Endothelial cell of umbilical vein (primary cell): ENCODE measurements at regions not wholly inside any gene's neighbourhood (a gene's known extent, or its start where the extent isn't known, plus 50 kb on each side); places are given as distances from the start of the nearest gene placed in this dataset.

Source experiments
- BruUV-seq: library from RNA; stranded (reverse); fragments of 400-500 nt; replicated peaks from 2 replicates; lab custom pipeline; 2021; lab: Mats Ljungman, UMichigan
- CTCF ChIA-PET: fragments of 300-600, 350-600 bp; sonication (Branson Sonifier 250); formaldehyde crosslinking; loops from one replicate; lab custom pipeline; 2021; ENCODE audit warnings: antibody characterized with exemption, inconsistent platforms; lab: Charles Lee
- POLR2A ChIA-PET: fragments of 300-600, 350-600 bp; sonication (Branson Sonifier 250); formaldehyde crosslinking; loops from one replicate; lab custom pipeline; 2021; ENCODE audit warnings: antibody characterized with exemption, inconsistent platforms; lab: Charles Lee
- DNase-seq: peaks from one replicate; pipeline ENCODE4 v3.0.0-alpha.2; 2011; ENCODE audit warnings: low read depth, low spot score
- FAIRE-seq: peaks from 2 replicates; lab custom pipeline; 2011; peaks lifted over from hg19 to GRCh38; lab: Jason Lieb, UNC
- H2AFZ ChIP-seq: 2 replicates; pipeline ENCODE4 v1.6.0; 2012; ENCODE audit warnings: low read depth, low read length, control low read depth, inconsistent platforms
- H3K27ac ChIP-seq: 2 replicates; pipeline ENCODE4 v1.5.1; 2011; ENCODE audit warnings: low read depth, mild to moderate bottlenecking, control low read depth, low read length, moderate library complexity; ENCODE audit not compliant: insufficient read depth
- H3K27me3 ChIP-seq, 2 experiments: 2 replicates each; pipeline versions ENCODE4 v1.6.0 to v1.6.1; 2011; ENCODE audit warnings: low read length in 2 of 2, mixed read lengths in 1 of 2; ENCODE audit not compliant: control insufficient read depth in 2 of 2, insufficient read depth in 2 of 2
- H3K36me3 ChIP-seq, 2 experiments: 2 replicates in 1 of 2; 3 replicates in 1 of 2; pipeline ENCODE4 v1.5.1; 2011; ENCODE audit warnings: low read length in 2 of 2, mild to moderate bottlenecking in 1 of 2, moderate library complexity in 1 of 2; ENCODE audit not compliant: control insufficient read depth in 2 of 2, insufficient read depth in 2 of 2; ENCODE audit errors: extremely low read depth in 1 of 2
- H3K4me1 ChIP-seq: 3 replicates; pipeline ENCODE4 v1.5.1; 2011; ENCODE audit warnings: mild to moderate bottlenecking, low read length; ENCODE audit not compliant: control insufficient read depth, insufficient read depth; ENCODE audit errors: extremely low read depth
- H3K4me2 ChIP-seq: 2 replicates; pipeline ENCODE4 v1.6.1; 2011; ENCODE audit warnings: low read length, control low read depth, mixed read lengths; ENCODE audit not compliant: insufficient read depth
- H3K4me3 ChIP-seq, 3 experiments: fragments of 200-600 bp in 1 of 3; sonication (generic), shearing (Covaris generic) in 1 of 3; replicated peaks in 1 of 3; 2 replicates each; pipeline ENCODE4 v1.5.1; 2011 to 2016; ENCODE audit warnings: control low read depth in 3 of 3, low read length in 3 of 3, mild to moderate bottlenecking in 2 of 3, inconsistent platforms in 1 of 3, low read depth in 1 of 3, moderate library complexity in 1 of 3; ENCODE audit not compliant: insufficient read depth in 1 of 3
- H3K79me2 ChIP-seq: 2 replicates; pipeline ENCODE4 v1.6.0; 2012; ENCODE audit warnings: low read length, inconsistent platforms; ENCODE audit not compliant: control insufficient read depth, insufficient read depth
- H3K9ac ChIP-seq: replicated peaks from 2 replicates; pipeline ENCODE3; 2011; ENCODE audit warnings: low read length, control low read depth; ENCODE audit not compliant: insufficient read depth; ENCODE audit errors: extremely low read depth
- H3K9me1 ChIP-seq: replicated peaks from 3 replicates; pipeline ENCODE4 v1.6.0; 2011; ENCODE audit warnings: mild to moderate bottlenecking, low read length; ENCODE audit not compliant: control insufficient read depth, insufficient read depth; ENCODE audit errors: extremely low read depth
- H3K9me3 ChIP-seq: replicated peaks from 2 replicates; pipeline ENCODE4 v1.5.1; 2012; ENCODE audit warnings: low read length, inconsistent platforms; ENCODE audit not compliant: control insufficient read depth, insufficient read depth
- H4K20me1 ChIP-seq: replicated peaks from 2 replicates; pipeline ENCODE3; 2011; ENCODE audit warnings: mild to moderate bottlenecking, low read length; ENCODE audit not compliant: control insufficient read depth, insufficient read depth; ENCODE audit errors: extremely low read depth
- EZH2 ChIP-seq: IDR thresholded peaks from 2 replicates; pipeline ENCODE4 v1.6.1; 2012; ENCODE audit warnings: borderline replicate concordance, low read depth, mild to moderate bottlenecking, moderate library complexity, low read length, inconsistent platforms; ENCODE audit not compliant: severe bottlenecking
- FOS ChIP-seq: IDR thresholded peaks from 2 replicates; pipeline ENCODE4 v1.6.1; 2011; ENCODE audit warnings: mild to moderate bottlenecking, low read length, moderate library complexity, borderline replicate concordance; ENCODE audit not compliant: insufficient read depth
- GATA2 ChIP-seq: IDR thresholded peaks from 2 replicates; pipeline ENCODE4 v1.7.0; 2011; ENCODE audit warnings: low read depth, mild to moderate bottlenecking, moderate library complexity, mixed read lengths, low read length; ENCODE audit not compliant: insufficient read length, insufficient read depth
- JUN ChIP-seq: IDR thresholded peaks from 2 replicates; pipeline ENCODE4 v1.6.1; 2011; ENCODE audit warnings: borderline replicate concordance, low read depth; ENCODE audit not compliant: insufficient read length, insufficient read depth
- MYC ChIP-seq: IDR thresholded peaks from one replicate; pipeline ENCODE4 v1.6.1; 2011; ENCODE audit warnings: mild to moderate bottlenecking, low read depth, low read length
- POLR2A ChIP-seq: IDR thresholded peaks from 2 replicates; pipeline ENCODE4 v1.6.1; 2012; ENCODE audit warnings: low read depth, mild to moderate bottlenecking, control low read depth, low read length
- POLR2AphosphoS5 ChIP-seq: IDR thresholded peaks from 2 replicates; pipeline ENCODE4 v1.6.1; 2012; ENCODE audit warnings: low read depth, mild to moderate bottlenecking, control low read depth, low read length, moderate library complexity; ENCODE audit not compliant: insufficient read depth
- dilution Hi-C: fragments of 300-500 bp; cut with MboI; formaldehyde crosslinking; loops from one replicate; pipeline ENCODE4 v1.15.0; 2019; ENCODE audit warnings: low sequenced_read_pairs; ENCODE audit not compliant: extremely low pct_ligation_motif_present
- intact Hi-C: fragments of 100-400 bp; cut with micrococcal nuclease; formaldehyde crosslinking; loops from one replicate; pipeline ENCODE4 v1.10.0; 2022
- TF ChIP-seq, protein P1 (sequence below): IDR thresholded peaks from 2 replicates; pipeline ENCODE4 v1.6.1; 2011; ENCODE audit not compliant: insufficient read depth, insufficient read length
- TF ChIP-seq, protein P2 (sequence below), 2 donors: IDR thresholded peaks; 1 replicate in 1 of 2; 2 replicates in 1 of 2; pipeline ENCODE4 v1.5.1; 2011; ENCODE audit warnings: low read length in 2 of 2, mild to moderate bottlenecking in 2 of 2, moderate library complexity in 2 of 2, control low read depth in 1 of 2, inconsistent platforms in 1 of 2, low read depth in 1 of 2; ENCODE audit not compliant: insufficient read depth in 1 of 2; ENCODE audit errors: extremely low read depth in 1 of 2

DNA sequence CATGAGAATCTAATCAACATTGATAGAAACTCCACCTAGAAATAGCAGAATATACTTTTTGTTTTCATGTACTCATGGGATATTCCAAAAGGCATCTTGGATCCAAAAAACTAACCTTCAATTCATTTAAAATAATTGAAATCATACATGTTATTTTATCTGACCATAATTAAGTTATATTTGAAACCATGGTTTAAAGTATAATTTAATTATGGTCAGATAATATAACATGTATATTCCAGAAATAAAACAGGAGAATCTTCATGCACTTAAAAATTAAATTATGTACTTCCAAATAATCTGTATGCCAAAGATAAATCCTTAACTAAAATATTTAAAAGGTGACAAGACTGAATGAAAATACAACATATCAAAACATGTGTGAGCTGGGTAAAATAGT, 651.3 kb upstream of the LINC00305 start:
- Histone ChIP-seq H3K4me1 (no peaks in the 10 kb centered on the region), H3K4me3 (no peak overlapping the region), H3K9me1 (no peaks in the 10 kb centered on the region), H3K27me3 (no peaks in the 10 kb centered on the region), H3K36me3 (no peaks in the 10 kb centered on the region), H3K9ac (no peak overlapping the region), H3K9me3 (peaks cover 2% of the 10 kb centered on the region), H3K27ac (no peak overlapping the region), H4K20me1 (no peaks in the 10 kb centered on the region), H3K4me2 (no peak overlapping the region), H3K79me2 (no peaks in the 10 kb centered on the region), H2AFZ (no peak overlapping the region)
- TF ChIP-seq FOS, result no peak
- TF ChIP-seq GATA2, result no peak
- TF ChIP-seq, protein P1, sequence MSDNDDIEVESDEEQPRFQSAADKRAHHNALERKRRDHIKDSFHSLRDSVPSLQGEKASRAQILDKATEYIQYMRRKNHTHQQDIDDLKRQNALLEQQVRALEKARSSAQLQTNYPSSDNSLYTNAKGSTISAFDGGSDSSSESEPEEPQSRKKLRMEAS, result no peak
- TF ChIP-seq JUN, result no peak
- CTCF ChIA-PET, result no interaction called here
- DNase-seq (no peak), FAIRE-seq (no peak)
- intact Hi-C loops (no loop called here), dilution Hi-C loops (no loop called here)
- no TSS peak for BruUV-seq
- POLR2A ChIA-PET, result no interaction called here

DNA sequence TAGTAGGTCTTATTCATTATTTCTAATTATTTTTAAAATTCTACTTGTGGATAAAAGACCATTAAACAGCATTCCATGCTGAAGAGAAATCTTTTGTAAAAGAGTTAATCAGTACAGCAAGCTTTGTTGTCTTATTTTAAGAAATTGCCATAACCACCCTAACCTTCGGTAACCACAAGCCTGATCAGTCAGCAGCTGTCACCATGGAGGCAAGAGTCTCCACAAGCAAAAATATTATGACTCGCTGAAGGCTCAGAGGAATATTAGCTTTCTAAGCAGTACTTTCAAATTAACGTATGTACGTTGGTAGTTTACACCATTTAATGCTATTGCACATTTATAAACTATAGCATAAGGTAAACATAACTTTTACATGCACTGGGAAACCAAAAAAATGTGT, 650.5 kb upstream of the LINC00305 start:
- Histone ChIP-seq H3K9ac (no peak overlapping the region), H2AFZ (no peak overlapping the region), H3K27ac (no peak overlapping the region), H3K79me2 (no peaks in the 10 kb centered on the region), H4K20me1 (no peaks in the 10 kb centered on the region), H3K4me1 (no peaks in the 10 kb centered on the region), H3K27me3 (no peaks in the 10 kb centered on the region), H3K36me3 (no peaks in the 10 kb centered on the region), H3K4me2 (no peak overlapping the region), H3K4me3 (no peak overlapping the region), H3K9me1 (no peaks in the 10 kb centered on the region), H3K9me3 (peaks cover 2% of the 10 kb centered on the region)
- dilution Hi-C loops, result no loop called here
- BruUV-seq, result no TSS peak
- FAIRE-seq (no peak), DNase-seq (no peak)
- TF ChIP-seq, protein P1, result no peak
- TF ChIP-seq JUN, result no peak
- no peak for TF ChIP-seq MYC
- TF ChIP-seq FOS, result no peak
- TF ChIP-seq EZH2, result no peak
- TF ChIP-seq POLR2A, result no peak
- TF ChIP-seq GATA2, result no peak
- no peak for TF ChIP-seq POLR2AphosphoS5
- TF ChIP-seq, protein P2, sequence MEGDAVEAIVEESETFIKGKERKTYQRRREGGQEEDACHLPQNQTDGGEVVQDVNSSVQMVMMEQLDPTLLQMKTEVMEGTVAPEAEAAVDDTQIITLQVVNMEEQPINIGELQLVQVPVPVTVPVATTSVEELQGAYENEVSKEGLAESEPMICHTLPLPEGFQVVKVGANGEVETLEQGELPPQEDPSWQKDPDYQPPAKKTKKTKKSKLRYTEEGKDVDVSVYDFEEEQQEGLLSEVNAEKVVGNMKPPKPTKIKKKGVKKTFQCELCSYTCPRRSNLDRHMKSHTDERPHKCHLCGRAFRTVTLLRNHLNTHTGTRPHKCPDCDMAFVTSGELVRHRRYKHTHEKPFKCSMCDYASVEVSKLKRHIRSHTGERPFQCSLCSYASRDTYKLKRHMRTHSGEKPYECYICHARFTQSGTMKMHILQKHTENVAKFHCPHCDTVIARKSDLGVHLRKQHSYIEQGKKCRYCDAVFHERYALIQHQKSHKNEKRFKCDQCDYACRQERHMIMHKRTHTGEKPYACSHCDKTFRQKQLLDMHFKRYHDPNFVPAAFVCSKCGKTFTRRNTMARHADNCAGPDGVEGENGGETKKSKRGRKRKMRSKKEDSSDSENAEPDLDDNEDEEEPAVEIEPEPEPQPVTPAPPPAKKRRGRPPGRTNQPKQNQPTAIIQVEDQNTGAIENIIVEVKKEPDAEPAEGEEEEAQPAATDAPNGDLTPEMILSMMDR (IDR thresholded peaks at IDR 0.05; ENCODE audit: extremely low read depth in 1 of 2, insufficient read depth in 1 of 2, low read depth in 1 of 2, low read length in 2 of 2), result no peak
- ChIA-PET CTCF (no interaction called here), POLR2A (no interaction called here)
- intact Hi-C loops, result no loop called here
